Endothelial cell of umbilical vein (primary cell): ENCODE measurements at regions not wholly inside any gene's neighbourhood (a gene's known extent, or its start where the extent isn't known, plus 50 kb on each side); places are given as distances from the start of the nearest gene placed in this dataset.

Source experiments
- EZH2 ChIP-seq: IDR thresholded peaks from 2 replicates; pipeline ENCODE4 v1.6.1; 2012; ENCODE audit warnings: borderline replicate concordance, low read depth, mild to moderate bottlenecking, moderate library complexity, low read length, inconsistent platforms; ENCODE audit not compliant: severe bottlenecking
- FOS ChIP-seq: IDR thresholded peaks from 2 replicates; pipeline ENCODE4 v1.6.1; 2011; ENCODE audit warnings: mild to moderate bottlenecking, low read length, moderate library complexity, borderline replicate concordance; ENCODE audit not compliant: insufficient read depth
- POLR2A ChIP-seq: IDR thresholded peaks from 2 replicates; pipeline ENCODE4 v1.6.1; 2012; ENCODE audit warnings: low read depth, mild to moderate bottlenecking, control low read depth, low read length
- TF ChIP-seq, protein P1 (sequence below), 2 donors: IDR thresholded peaks; 1 replicate in 1 of 2; 2 replicates in 1 of 2; pipeline ENCODE4 v1.5.1; 2011; ENCODE audit warnings: low read length in 2 of 2, mild to moderate bottlenecking in 2 of 2, moderate library complexity in 2 of 2, control low read depth in 1 of 2, inconsistent platforms in 1 of 2, low read depth in 1 of 2; ENCODE audit not compliant: insufficient read depth in 1 of 2; ENCODE audit errors: extremely low read depth in 1 of 2

- TF ChIP-seq, protein P1, sequence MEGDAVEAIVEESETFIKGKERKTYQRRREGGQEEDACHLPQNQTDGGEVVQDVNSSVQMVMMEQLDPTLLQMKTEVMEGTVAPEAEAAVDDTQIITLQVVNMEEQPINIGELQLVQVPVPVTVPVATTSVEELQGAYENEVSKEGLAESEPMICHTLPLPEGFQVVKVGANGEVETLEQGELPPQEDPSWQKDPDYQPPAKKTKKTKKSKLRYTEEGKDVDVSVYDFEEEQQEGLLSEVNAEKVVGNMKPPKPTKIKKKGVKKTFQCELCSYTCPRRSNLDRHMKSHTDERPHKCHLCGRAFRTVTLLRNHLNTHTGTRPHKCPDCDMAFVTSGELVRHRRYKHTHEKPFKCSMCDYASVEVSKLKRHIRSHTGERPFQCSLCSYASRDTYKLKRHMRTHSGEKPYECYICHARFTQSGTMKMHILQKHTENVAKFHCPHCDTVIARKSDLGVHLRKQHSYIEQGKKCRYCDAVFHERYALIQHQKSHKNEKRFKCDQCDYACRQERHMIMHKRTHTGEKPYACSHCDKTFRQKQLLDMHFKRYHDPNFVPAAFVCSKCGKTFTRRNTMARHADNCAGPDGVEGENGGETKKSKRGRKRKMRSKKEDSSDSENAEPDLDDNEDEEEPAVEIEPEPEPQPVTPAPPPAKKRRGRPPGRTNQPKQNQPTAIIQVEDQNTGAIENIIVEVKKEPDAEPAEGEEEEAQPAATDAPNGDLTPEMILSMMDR (IDR thresholded peaks at IDR 0.05; ENCODE audit: extremely low read depth in 1 of 2, insufficient read depth in 1 of 2, low read depth in 1 of 2, low read length in 2 of 2) = no peak
- TF ChIP-seq FOS (no peak), EZH2 (peak; percentile 67), POLR2A (no peak)
Measured at GRCh38 chr12:105740970-105741725, 397.6 kb downstream of the NUAK1 start.
